ENCODE measurements at regions not wholly inside any gene's neighbourhood (a gene's known extent, or its start where the extent isn't known, plus 50 kb on each side); places are given as distances from the start of the nearest gene placed in this dataset.
"Not testable (repeated sequence)": the region's sequence is repeated elsewhere in the genome, so short reads cannot be mapped to it uniquely, and the experiment has no call there.

DNA sequence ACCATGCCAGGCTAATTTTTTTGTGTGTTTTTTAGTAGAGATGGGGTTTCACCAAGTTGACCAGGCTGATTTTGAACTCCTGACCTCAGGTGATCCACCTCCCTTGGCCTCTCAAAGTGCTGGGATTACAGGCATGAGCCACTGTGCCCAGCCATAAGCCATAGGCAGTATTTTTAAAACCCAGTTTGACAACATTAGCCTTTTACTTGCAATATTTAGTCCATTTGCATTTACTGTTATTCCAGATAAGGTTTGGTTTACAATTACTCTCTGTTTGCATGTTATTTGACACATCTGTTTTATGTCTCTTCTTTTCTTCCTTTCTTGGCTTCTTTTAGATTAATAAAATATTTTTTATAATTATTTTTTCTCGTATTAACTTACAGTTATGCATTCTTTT is 83.6 kb upstream of the EPHB3 start:
- no peak for DNase-seq (ENCODE audit: low read depth)

DNA sequence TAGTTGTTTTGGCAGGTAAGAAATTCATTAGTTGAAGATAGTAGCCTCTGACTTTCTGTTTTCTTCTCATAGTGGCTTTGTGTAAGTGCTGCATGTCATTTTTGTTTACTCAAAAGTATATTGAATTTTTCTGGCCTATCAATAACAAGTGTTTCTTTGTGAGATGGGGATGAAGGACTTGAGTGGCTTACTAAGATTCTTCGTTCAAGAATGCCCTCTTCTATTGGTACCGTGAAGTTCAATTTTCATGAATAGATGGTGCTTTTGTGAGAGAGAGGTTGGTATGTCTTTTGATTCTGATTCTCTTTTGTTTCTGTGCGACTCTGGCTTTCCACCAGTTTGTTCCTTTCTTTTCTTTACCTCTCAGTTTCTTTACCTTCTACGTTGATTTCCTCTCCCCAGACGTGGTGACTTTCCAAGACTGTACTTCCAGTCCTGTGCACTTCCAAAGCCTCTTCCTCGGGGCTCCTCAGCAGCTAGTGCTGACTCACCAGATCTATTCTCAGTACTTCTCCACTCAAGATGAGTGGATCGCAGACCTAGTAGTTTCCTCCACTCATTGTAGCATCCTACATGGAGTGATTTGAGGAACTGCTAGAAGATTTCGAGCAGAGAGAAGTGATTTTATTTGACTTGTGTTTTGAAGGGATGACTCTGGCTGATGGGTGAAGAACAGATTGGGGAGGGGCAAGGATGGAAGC is 82.0 kb upstream of the EPHB3 start:
- no peak for DNase-seq (ENCODE audit: low read depth)

GRCh38 chr3:184480831-184481230 is 80.8 kb upstream of the EPHB3 start:
- no peak for DNase-seq (ENCODE audit: low read depth)

- no peak for DNase-seq (ENCODE audit: low read depth)
Measured at GRCh38 chr3:184481984-184482671, 79.5 kb upstream of the EPHB3 start.

- peak; percentile 53 for DNase-seq (ENCODE audit: low read depth)
Measured at GRCh38 chr3:184485241-184485640, 76.3 kb upstream of the EPHB3 start.

GRCh38 chr3:184485906-184486305 is 75.7 kb upstream of the EPHB3 start:
- peak; percentile 17 for DNase-seq (ENCODE audit: low read depth)

DNA sequence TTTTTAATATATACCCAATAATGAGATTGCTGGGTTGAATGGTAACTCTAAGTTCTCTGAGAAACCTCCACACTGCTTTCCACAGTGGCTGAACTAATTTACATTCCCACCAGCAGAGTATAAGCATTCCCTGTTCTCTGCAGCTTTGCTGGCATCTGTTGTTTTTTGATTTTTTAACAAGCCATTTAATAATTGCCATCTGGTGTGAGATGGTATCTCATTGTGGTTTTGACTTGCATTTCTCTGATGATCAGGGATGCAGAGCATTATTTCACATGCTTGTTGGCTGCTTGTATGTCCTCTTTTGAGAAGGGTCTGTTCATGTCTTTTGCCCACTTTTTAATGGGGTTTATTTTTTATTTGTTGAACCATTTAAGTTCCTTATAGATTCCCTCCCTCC is 75.0 kb upstream of the EPHB3 start:
- peak; percentile 8 for DNase-seq (ENCODE audit: low read depth)

DNA sequence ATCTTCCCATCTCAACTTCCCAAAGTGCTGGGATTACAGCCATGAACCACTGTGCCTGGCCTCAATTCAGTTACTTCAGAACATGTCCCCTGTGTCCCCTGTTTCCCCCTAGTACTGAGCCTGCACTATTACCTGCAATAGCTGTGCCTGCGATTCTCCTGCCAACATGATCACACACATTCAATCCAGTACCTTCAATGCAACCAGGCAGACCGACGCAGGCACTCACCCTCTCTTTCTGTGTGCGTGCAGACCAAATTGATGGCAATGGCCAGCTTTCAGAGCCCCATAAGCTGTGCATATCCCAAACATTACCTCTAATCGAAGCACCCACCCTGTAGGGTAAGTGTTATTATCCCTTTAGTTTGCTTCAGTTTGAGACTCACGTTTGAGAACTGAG is 73.0 kb upstream of the EPHB3 start:
- DNase-seq (ENCODE audit: low read depth) = no peak

GRCh38 chr3:184489268-184489841 is 72.2 kb upstream of the EPHB3 start:
- DNase-seq (ENCODE audit: low read depth) = no peak

- DNase-seq (ENCODE audit: low read depth) = no peak
Measured at GRCh38 chr3:184491011-184491576, 70.5 kb upstream of the EPHB3 start.

DNA sequence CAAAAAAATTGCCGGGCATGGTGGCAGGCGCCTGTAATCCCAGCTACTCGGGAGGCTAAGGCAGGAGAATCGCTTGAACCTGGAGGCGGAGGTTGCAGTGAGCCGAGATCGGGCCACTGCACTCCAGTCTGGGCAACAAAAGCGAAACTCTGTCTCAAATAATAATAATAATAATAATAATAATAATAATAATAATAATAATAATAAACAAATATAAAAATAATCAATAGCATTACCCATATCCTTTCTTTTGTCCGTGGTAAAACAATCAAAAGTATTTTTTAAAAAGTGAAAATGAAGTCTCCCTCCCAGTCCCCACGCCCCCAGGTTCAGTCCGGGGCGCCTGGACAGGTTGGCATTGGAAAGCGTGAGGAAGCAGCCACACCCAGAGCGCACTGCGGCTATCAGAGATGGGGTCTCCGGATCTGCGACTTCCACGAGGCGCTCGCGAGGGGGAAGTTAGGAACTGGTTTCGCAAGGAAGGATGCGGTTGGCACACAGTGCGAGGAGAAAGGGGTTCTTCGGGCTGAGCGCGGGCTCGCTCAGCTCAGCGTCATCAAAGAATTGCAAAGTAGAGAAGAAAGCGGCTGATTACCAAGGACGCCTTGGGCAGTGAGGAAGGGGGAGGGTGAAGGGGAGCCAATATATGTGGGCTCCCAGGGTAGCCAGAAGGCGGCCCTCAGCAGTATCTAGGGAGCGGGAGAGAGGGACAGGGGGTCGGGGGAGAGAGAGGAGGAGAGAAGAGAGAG is 69.5 kb upstream of the EPHB3 start:
- DNase-seq (ENCODE audit: low read depth) = no peak

DNA sequence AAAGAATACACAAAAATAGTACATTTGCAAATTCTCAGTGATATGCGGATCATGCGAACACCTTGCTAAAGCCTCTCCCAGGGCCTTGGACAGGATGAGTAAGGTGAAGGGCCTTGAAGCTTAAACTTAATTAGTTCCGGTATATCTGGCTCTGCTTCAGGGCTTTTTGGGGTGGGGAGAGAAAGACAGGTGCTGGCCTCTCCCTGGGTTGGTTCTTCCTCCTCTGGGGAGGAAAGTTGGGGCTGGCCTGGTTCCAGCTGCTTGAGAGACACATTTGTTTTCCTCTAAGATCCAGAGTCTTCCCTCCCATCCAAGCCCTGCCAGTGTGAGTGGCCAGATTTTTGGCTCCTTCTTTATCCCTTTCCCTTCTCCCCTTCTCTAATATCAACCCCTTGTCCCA is 64.7 kb upstream of the EPHB3 start:
- DNase-seq (ENCODE audit: low read depth) = no peak

GRCh38 chr3:184497804-184498203 is 63.8 kb upstream of the EPHB3 start:
- no peak for DNase-seq (ENCODE audit: low read depth)

GRCh38 chr3:184498986-184499606 is 62.5 kb upstream of the EPHB3 start:
- DNase-seq (ENCODE audit: low read depth) = no peak

DNA sequence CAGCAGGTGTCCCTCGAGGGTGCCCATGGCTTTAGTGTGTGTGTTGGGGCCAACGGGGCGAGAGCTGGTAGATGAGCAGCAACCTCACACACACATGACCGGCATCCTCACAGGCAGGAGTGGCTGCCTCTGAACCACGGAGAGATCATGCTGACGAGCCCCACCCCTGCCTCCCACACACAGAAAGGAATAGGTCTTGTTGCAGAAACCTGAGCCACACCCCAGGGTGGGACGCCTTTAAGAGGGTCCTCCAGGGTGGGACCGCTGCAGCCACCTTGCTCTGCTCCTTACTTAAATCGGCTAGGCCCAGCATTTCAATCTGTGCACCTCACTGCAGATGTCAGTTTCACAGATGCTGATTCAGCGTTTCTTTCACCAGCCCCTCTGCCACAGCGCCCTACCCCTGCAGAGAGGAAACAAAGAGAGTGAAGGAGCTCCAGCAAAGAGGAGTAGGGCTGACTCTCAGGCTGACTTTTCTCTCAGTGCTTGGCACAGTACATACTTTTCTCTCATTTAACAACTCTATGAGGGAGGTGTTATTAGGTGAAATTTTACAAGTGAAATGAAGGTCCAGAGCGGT is 61.2 kb upstream of the EPHB3 start:
- DNase-seq (ENCODE audit: low read depth) = no peak

DNA sequence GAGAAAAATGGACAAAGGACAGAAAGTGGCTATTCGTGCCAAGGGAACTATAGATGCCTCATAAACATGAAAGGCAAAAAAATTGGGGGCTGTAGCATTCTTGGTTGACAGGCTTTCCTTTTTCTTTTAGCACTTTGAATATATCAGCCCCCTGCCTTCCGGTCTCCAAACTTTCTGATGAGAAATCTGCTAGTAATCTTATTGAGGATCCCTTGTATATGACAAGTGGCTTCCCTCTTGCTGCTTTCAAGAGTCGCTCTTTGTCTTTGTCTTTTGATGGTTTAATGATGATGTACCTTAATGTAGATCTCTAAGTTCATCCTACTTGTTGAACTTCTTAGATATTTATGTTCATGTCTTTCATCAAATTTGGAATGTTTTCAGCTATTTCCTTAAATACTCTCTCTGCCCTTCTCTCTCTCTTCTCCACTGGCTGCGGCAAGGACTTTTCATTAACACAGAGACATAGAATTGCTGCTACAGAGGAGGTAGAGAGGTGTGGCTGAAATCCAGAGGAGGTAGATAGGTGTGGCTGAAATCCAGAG is 59.4 kb upstream of the EPHB3 start:
- DNase-seq (ENCODE audit: low read depth) = no peak

DNA sequence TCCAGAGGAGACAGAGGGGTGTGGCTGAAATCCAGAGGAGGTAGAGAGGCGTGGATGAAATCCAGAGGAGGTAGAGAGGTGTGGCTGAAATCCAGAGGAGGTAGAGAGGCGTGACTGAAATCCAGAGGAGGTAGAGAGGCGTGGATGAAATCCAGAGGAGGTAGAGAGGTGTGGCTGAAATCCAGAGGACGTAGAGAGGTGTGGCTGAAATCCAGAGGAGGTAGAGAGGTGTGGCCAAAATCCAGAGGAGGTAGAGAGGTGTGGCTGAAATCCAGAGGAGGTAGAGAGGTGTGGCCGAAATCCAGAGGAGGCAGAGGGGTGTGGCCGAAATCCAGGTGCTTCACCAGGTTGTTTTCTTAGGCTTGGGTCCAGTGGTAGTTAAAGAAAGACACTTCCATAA is 58.7 kb upstream of the EPHB3 start:
- not testable (repeated sequence) for DNase-seq (ENCODE audit: low read depth)

- DNase-seq (ENCODE audit: low read depth) = no peak
Measured at GRCh38 chr3:184503647-184504046, 57.9 kb upstream of the EPHB3 start.

GRCh38 chr3:184505076-184505878 is 56.3 kb upstream of the EPHB3 start:
- peak; percentile 18 for DNase-seq (ENCODE audit: low read depth)

GRCh38 chr3:184506561-184506991 is 55.0 kb upstream of the EPHB3 start:
- no peak for DNase-seq (ENCODE audit: low read depth)
